Pancreas (tissue), 10 donors: ENCODE measurements at regions not wholly inside any gene's neighbourhood (a gene's known extent, or its start where the extent isn't known, plus 50 kb on each side); places are given as distances from the start of the nearest gene placed in this dataset.

ENCODE experiments used
- ATAC-seq, 4 donors: fragments of 200-7000 bp; cut with Tn5 transposase; one replicate each; pipeline versions ENCODE4 v1.8.0 to v1.9.1; 2020; ENCODE audit warnings: mild to moderate bottlenecking in 4 of 4, moderate library complexity in 4 of 4
- DNase-seq, 6 donors: peaks; one replicate each; pipeline ENCODE4 v3.0.0-alpha.2; 2020
- FAIRE-seq: peaks from 2 replicates; lab custom pipeline; 2012; peaks lifted over from hg19 to GRCh38; lab: Jason Lieb, UNC
- H3K27ac ChIP-seq, 4 donors: fragments of 200-600 bp; sonication (generic); 1 replicate in 3 of 4; 2 replicates in 1 of 4; pipeline versions ENCODE4 v1.5.0 to v1.8.0; 2020
- H3K27me3 ChIP-seq, 4 donors: fragments of 200-600 bp; one replicate each; pipeline ENCODE4 v1.8.0; 2021
- H3K36me3 ChIP-seq, 3 donors: fragments of 200-600 bp; sonication (generic) in 1 of 3; one replicate each; pipeline versions ENCODE4 v1.5.0 to v1.8.0; 2020 to 2021
- H3K4me1 ChIP-seq, 3 donors: fragments of 200-600 bp; one replicate each; pipeline ENCODE4 v1.8.0; 2021
- H3K4me3 ChIP-seq, 4 donors: fragments of 200-600 bp; sonication (generic) in 2 of 4; one replicate each; pipeline versions ENCODE4 v1.5.0 to v1.8.0; 2020 to 2021
- H3K9me3 ChIP-seq, 4 donors: fragments of 200-600 bp; one replicate each; pipeline ENCODE4 v1.8.0; 2021
- WGBS, 2 donors: extraction: QIAGEN DNeasy Blood & Tissue Kit; methylation state at CpG; one replicate each; pipeline ENCODE4 v1.1.7; 2013; 5-methylcytosine and 5-hydroxymethylcytosine counted together
- intact Hi-C, 3 donors: fragments of 100-400 bp; cut with DNase I; formaldehyde crosslinking; loops; one replicate each; pipeline versions ENCODE4 v1.11.1 to v1.14.2; 2022
- TF ChIP-seq, protein P1 (sequence below), 4 donors: fragments of 200-600 bp; sonication (generic) in 3 of 4; IDR thresholded peaks; one replicate each; pipeline versions ENCODE4 v1.5.0 to v1.8.0; 2021; ENCODE audit warnings: antibody characterized with exemption in 4 of 4
- donor health status: healthy with polysubstance abuse.
- donor health status: DM: no; HTN: no; CAD: no; lungs with moderate emphysema.
- donor health status: DM: no; HTN: no; CAD: no.
- donor health status: control.
- donor health status: control.
- donor health status: Bipolar disorder and iron deficiency.
- donor health status: DM: yes; HTN: yes; CAD: no.
- donor health status: DM: no; HTN: no; CAD: no.
- donor health status: DM: no; HTN: no; CAD: no.
- donor health status: DM: yes; HTN: yes; CAD: no.

DNA sequence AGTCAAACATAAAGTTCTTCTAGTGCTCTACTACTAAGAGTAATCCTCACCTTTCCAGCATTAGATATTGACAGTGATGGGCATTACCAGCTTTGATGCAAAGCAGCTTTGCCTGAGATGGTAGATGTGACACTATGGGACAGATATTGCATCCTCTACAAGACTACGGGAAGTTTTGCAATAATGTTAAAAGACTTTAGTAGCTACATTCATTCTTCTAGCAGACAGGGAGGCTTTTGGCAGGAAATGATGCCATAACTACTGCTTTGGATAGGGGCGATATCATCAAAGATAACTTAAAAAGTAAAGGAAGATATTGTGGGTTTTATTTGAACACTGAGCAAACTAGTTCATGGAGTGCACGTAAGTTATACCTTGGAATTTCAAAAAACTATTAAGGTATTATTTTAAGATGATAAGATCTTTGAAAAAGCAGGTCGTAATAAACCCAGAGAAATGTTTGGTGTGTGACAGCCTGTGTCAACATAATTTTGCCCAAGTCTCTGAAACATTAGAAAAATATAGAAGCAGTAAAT, 368.3 kb upstream of the TMPRSS15 start:
- no peaks in the 10 kb centered on the region for H3K4me1 ChIP-seq
- no peak overlapping the region for H3K27ac ChIP-seq
- no peaks in the 10 kb centered on the region for H3K9me3 ChIP-seq
- H3K36me3 ChIP-seq = no peaks in the 10 kb centered on the region
- DNase-seq (no peak), FAIRE-seq (no peak), ATAC-seq (no peak)
- TF ChIP-seq, protein P1, sequence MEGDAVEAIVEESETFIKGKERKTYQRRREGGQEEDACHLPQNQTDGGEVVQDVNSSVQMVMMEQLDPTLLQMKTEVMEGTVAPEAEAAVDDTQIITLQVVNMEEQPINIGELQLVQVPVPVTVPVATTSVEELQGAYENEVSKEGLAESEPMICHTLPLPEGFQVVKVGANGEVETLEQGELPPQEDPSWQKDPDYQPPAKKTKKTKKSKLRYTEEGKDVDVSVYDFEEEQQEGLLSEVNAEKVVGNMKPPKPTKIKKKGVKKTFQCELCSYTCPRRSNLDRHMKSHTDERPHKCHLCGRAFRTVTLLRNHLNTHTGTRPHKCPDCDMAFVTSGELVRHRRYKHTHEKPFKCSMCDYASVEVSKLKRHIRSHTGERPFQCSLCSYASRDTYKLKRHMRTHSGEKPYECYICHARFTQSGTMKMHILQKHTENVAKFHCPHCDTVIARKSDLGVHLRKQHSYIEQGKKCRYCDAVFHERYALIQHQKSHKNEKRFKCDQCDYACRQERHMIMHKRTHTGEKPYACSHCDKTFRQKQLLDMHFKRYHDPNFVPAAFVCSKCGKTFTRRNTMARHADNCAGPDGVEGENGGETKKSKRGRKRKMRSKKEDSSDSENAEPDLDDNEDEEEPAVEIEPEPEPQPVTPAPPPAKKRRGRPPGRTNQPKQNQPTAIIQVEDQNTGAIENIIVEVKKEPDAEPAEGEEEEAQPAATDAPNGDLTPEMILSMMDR (IDR thresholded peaks at IDR 0.05) = no peak
- 49 to 51% methylated on average over 4 of the region's 4 CpGs for WGBS, 2 donors
- intact Hi-C loops = no loop called here
- no peak overlapping the region for H3K4me3 ChIP-seq
- no peaks in the 10 kb centered on the region for H3K27me3 ChIP-seq

DNA sequence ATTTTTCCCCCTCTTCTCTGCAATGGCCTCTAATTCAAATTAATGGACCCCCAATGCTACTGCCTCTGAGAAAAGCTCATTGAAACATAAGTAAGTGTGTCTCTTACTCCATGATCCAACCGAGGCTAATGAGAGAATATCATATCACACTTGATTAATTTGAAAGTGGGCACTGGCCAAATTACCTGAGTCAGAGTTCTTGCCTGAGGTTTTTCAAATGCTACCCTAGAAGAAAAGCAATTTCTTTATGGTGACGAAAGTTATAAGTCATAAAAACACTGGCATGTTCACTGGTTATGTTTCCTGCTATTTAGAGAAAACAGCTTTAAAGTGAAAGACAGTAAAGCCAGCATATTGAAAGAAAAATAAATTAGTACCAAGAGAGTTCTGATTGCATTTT, 368.8 kb upstream of the TMPRSS15 start:
- no peaks in the 10 kb centered on the region for H3K36me3 ChIP-seq
- no peak overlapping the region for H3K4me3 ChIP-seq
- H3K27ac ChIP-seq = no peak overlapping the region
- 21 to 33% methylated on average over 2 of the region's 2 CpGs for WGBS, 2 donors
- no peaks in the 10 kb centered on the region for H3K9me3 ChIP-seq
- FAIRE-seq (no peak), ATAC-seq (no peak), DNase-seq (no peak)
- intact Hi-C loops = no loop called here
- H3K4me1 ChIP-seq = no peaks in the 10 kb centered on the region
- TF ChIP-seq, protein P1 (IDR thresholded peaks at IDR 0.05) = no peak
- H3K27me3 ChIP-seq = no peaks in the 10 kb centered on the region

DNA sequence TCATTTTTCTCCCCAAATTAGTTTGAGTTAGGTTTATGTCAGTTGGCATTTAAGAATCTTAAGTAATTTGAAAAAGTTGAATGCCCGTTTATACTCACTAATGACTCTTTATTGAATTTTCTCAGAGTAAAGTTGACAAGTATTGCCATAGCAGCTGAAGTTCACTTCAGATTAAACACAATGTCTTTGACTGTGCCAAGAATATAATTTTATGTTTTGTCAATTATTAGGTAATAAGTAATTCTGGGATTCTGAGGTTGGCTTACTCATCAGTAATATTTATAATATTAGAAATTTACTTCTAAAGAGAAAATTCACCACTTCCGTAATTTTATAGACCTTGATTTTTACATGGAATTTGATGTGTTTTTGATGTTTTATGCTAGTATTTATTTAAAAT, 369.3 kb upstream of the TMPRSS15 start:
- TF ChIP-seq, protein P1 (IDR thresholded peaks at IDR 0.05) = no peak
- intact Hi-C loops = no loop called here
- ATAC-seq = no peak
- no peaks in the 10 kb centered on the region for H3K4me1 ChIP-seq
- no peaks in the 10 kb centered on the region for H3K9me3 ChIP-seq
- WGBS, 2 donors = 42 to 46% methylated on average over 2 of the region's 2 CpGs
- no peaks in the 10 kb centered on the region for H3K36me3 ChIP-seq
- no peak overlapping the region for H3K27ac ChIP-seq
- H3K27me3 ChIP-seq = no peaks in the 10 kb centered on the region
- DNase-seq = no peak
- H3K4me3 ChIP-seq = no peak overlapping the region
- FAIRE-seq = peak; percentile 32

DNA sequence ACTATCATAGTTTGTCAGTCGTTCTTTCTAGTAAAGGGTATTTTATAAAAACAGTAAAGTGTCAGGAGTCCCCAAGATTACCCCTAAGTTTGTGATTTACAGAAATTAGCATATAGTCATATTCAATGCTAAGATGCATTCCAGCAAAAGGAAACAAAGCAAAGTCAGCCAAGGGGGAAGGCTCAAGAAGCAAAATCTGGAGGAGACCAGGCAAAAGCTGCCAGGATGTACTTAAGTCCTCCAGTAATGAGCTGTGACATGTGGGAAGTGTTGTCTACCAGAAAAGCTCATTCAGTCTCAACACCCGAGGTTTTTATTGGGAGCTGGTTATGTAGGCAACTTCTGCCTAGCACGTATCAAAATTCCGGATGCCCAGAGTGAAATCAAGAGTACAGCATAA, 373.4 kb upstream of the TMPRSS15 start:
- DNase-seq (no peak), ATAC-seq (no peak), FAIRE-seq (no peak)
- Histone ChIP-seq H3K9me3 (no peaks in the 10 kb centered on the region), H3K36me3 (no peaks in the 10 kb centered on the region), H3K4me3 (no peak overlapping the region), H3K4me1 (no peaks in the 10 kb centered on the region), H3K27ac (no peak overlapping the region), H3K27me3 (no peaks in the 10 kb centered on the region)
- TF ChIP-seq, protein P1 (IDR thresholded peaks at IDR 0.05) = no peak
- 48 to 75% methylated on average over 4 of the region's 4 CpGs for WGBS, 2 donors
- intact Hi-C loops = no loop called here

DNA sequence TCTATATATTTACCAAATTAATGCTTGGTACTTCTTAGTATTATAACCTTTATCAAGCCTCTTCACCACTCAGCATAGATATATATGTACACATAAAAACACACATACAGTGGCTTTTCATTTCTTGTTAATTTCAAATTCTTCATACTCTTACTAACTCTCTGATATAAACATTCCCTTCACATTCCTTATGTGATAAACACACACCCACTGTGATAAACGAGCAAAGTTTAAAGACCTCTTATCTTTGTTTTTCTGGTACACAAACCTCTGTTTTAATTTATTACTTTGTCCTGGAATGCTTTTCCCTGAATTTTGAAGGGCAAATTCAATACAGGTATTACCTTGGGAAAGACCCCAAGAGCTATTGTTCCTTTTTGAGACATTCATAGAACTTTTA, 379.1 kb upstream of the TMPRSS15 start:
- 3% methylated on average over 1 of the region's 1 CpG for WGBS, 2 donors
- no peak for ATAC-seq
- Histone ChIP-seq H3K27ac (no peak overlapping the region), H3K36me3 (no peaks in the 10 kb centered on the region), H3K4me1 (no peaks in the 10 kb centered on the region), H3K4me3 (no peak overlapping the region), H3K9me3 (no peaks in the 10 kb centered on the region), H3K27me3 (no peaks in the 10 kb centered on the region)
- TF ChIP-seq, protein P1 (IDR thresholded peaks at IDR 0.05) = no peak
- intact Hi-C loops = no loop called here
- no peak for DNase-seq
- FAIRE-seq = no peak
